Kidney tubule cell (primary cell): ENCODE measurements at regions not wholly inside any gene's neighbourhood (a gene's known extent, or its start where the extent isn't known, plus 50 kb on each side); places are given as distances from the start of the nearest gene placed in this dataset.
"Not testable (repeated sequence)": the region's sequence is repeated elsewhere in the genome, so short reads cannot be mapped to it uniquely, and the experiment has no call there.

Source experiments
- DNase-seq: peaks from one replicate; pipeline ENCODE4 v3.0.0-alpha.2; 2018; ENCODE audit warnings: low spot score

DNA sequence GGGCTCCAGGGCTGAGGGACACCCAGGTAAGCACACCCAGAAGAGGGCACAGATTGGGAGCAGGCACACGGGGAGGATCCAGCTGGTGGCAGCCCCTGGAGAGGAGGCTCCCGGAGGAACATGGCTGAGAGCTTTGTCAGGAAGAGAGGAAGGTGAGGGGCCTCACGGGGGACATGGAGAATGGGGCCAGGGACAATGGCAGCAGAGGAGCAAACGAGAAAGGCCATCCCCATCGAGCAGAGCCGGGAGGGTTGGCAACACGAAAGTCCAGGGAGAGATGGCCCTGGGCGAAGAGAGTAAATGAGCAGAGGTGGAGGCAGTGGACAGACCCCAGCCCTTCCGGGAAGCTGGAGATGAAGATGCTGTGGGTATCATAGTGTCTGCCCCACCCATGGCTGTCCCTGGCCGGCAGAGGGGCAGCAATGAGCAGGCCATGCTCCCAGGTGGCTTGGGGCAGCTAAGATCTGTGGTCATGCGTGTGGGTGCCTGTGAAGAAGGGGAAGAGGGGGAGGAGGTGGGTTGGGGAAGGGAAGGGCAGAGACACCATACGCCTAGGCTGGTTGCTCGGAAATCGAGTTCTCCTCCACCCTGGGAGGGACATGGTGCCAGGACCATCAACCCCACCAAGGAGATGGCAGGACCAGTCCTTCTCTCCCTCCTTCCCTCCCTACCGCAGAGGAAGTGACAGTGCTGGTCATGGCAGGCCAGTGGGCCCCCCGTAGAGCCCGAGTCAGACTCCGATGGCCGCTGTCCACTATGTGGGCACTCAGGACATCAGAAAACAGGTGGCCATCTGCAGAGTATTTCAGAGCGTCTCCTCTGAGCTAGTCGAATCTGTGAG, 191.7 kb downstream of the NDUFA10 start:
- no peak for DNase-seq

DNA sequence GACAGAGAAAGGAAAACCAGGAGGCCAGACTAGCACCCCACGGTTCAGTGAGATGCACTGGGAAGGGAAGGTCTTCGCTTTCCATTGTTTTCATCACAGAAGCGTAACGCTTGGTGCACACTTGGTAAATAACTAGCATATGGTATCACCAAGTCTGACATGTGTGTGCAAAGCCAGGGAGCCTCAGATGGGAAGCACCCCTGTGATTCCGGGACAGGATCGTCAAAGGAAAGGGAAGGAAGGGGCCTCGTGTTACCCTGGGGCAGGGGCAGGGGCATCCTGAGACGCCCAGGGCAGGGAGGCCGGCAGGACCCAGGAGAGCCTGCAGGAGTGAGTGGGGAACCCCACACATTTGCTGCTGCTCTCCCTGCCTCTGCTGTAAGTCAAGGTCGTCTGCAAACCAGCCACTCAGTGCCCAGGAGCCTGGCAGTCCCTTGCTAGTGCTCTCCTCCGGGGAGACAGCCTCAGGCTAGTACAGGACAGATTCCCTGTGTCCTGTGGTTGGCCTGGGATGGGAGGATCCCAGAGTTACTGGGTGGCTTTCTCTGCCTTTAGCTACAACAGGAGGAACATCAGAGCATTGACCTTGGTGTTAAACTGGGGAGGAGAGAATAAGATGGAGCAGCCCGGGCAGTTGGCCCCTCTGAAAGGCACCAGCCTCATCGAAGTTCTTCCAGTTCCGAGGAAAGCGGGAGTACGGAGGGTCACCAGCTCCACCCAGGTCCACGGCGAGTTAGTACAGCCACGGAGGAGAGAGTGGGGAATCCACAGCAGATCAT, 192.5 kb downstream of the NDUFA10 start:
- DNase-seq = no peak

DNA sequence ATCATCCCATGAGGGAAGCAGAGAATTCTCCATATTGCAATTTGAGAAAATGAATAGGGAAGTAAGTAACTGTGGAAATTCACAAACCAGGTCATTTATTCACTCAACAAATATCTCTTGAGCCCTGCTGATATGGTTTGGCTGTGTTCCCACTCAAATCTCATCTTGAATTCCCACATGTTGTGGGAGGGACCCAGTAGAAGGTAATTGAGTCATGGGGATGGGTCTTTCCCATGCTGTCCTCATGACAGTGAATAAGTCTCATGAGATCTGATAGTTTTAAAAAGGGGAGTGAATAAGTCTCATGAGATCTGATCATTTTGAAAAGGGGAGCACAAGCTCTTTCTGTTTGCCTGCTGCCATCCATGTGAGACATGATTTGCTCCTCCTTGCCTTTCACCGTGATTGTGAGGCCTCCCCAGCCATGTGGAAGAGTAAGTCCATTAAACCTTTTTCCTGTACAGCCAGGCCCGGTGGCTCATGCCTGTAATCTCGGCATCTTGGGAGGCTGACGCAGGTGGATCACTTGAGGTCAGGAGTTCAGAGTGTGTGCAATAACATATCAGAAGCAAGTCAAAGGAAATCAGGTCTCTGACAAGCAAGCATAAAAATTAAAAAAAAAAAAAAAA, 193.2 kb downstream of the NDUFA10 start:
- DNase-seq = no peak

DNA sequence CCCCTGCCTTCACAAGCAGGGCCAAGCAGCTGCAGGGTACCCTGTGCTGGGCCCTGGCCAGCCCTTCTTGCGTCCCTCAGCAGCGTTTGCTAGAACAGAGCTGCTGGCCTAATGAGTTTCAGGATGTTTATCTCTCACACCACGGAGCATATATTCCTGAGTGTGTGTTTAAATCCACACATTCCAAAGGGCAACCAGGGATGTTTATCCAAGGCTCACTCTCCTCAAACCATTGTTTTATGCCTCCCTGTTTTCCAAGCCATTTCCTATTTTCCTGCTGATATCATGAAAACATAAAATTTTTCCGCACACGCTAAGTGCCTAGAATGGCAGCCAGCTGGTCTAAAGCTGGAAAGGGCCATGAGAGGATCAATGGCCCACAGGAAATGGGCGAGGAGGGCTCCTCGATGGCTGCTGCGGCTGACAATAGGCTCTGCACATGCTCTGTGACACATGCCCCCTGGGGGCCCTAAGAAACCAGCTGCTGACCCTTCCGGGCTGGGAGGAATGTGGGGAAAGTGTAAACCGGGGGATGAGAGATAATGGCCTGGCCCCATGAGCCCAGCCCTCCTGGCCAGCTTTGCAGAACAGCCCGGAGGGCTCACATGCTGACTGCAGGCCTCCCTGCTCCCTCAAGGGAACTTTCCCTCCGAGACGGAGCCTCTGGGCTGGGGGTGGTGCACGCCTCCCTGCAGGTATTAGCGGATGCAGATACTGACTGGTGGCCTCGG, 194.0 kb downstream of the NDUFA10 start:
- DNase-seq = no peak

DNA sequence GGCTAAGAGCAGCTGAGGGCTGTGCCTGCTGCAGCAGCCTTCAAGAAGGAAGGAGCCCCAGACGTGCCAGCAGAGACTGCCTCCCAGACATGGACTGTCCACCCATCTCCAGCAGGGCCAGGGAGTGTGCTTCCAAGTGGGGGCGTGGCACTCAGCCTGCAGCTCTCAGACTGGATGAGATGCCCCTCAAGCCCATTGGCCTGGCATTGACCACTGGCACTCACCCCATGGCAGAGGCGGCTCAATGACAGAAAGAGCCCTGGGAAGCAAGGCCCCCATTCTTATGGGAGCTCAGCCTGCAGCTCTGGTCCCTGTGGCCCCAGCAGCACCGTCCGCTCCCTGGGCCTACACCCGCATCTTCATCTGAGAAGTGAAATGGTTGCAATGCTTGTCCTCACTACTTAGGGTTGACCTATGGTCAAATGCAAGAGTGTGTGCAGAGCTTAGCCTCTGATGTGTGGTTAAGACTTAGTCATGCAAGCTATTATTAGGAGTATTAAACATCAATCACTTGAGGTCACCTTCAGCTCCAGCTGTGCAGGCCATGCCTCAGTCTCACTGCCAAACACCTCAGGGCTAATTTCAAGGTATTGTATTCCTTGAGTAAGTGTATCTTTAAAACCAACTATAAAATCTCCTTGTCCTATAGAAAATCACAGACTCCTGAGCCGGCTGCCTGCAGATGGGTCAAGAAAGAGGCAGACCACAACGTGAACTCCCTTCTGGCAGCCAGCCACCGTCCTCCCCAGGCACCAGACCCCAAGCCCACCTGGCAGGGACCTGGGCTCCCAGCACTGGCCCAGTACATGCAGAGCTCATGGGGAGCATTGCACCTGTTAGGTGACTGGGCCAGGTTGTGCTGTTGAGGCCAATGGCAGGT, 194.8 kb downstream of the NDUFA10 start:
- DNase-seq = peak; percentile 6

DNA sequence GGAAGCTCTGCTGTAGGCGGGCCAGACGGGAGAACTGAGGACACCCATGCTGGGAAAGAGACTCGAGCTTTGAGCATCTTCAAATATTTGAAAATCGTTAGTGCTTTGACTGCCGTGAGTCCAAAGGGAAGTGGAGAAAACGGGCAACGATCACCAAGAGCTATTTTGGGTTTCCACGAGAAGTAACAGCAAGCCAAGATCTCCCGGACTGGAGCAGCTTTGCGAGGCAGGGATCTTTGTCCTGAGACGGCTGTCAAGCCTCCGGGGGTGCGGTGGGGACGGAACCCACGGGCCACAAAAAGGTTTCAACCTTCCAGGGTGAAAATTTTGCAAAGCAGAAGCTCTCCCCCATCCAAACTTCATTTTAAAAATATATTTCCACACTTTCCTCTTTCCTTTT, 195.8 kb downstream of the NDUFA10 start:
- DNase-seq = no peak

DNA sequence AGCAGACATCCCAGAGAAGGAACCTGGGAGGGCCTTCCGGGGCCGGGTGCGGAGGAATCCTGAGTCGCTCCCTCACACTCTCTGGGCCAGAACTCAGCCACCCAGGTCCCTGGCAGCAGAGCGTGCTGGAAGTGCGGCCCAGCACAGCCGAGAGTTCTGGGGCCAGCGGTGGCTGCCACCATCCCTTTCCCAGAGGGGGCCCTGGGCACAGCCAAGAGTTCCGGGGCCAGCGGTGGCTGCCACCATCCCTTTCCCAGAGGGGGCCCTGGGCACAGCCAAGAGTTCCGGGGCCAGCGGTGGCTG, 196.2 kb downstream of the NDUFA10 start:
- not testable (repeated sequence) for DNase-seq

DNA sequence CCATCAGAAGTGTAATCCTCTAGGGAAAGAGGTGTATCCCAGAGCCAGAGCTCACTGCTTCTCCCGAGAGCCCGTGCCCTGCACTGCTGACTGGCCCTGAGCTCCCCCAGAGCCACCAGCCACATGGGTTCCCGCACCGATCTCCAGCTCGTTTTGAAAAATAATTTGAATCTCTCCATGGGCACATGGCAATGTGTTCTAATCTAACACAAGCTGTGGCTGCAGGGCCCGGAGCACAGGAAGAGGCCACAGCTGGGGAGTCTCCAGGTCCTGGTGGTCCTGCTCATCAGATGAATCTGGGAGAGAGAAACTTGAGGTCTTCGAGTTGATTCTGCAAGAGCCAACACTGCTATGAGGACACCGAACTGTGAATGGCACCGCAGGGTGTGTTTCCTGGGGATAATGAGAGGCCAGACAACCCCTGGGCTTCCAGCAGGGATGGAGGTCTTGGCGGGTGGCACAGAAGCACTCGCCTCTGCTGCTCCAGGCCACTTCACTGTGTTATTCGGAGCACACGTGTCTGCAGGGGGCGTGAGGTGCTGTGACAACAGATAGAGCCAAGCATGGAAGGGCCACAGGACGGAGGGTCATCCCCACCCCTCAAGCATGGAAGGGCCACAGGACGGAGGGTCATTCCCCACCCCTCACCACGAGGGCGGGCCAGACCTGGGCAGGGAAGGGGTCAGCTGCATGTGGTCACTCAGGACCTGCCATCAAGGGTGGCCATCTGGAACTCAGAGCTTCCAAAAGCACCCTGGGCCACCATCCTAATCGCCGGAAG, 196.8 kb downstream of the NDUFA10 start:
- no peak for DNase-seq

DNA sequence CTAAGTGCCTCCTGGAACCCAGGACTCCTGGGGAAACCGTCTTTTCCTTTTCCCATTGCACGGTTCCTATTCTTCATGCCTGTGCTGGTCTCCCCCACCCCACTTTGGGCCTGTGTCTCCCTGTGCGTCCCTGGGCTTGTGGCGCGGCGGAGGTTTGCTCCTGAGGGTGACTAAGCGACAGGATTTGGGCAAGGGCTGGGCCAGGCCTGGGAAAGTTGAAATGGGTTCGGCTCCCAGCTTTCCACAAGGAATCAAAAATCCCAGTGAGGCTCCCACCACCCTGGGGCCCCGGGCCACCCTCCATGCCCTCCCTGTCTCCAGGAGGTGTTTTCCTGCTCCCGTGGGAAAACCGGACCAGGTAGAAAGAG, 197.6 kb downstream of the NDUFA10 start:
- DNase-seq = no peak

DNA sequence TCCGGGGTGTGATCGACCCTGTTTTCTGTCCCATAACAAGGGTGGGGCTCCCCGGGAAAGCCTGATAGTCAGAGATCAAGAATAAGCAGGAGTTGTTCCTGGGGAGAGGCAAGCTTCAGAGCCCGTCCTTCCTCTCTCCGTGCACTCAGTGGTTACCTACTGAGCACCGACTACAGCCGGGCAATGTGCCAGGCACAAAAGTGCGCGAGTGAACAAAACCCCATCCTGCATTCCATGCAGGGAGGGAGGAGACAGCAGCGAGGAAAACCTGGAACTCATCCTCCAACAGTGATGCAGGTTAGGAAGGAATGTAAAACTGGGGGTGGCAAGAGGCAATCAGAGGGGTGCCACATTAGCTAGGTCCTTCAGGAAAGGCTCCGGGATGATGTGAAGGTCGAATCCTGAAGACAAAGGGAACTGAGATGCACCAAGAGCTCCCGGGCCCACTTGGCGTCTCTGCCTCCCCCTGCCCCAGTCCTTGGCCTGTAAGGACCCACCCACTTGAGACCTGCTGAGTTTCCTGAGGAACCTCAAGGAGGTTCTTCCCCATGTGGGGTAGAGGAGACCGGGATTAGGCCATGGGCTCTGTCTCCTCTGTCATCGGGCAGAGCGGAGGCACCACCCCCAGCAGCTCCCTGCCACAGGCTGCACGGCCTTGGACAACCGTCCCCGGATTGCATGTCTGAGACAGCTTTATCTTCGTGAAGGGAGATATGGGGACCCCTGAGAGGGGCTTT, 198.2 kb downstream of the NDUFA10 start:
- no peak for DNase-seq

DNA sequence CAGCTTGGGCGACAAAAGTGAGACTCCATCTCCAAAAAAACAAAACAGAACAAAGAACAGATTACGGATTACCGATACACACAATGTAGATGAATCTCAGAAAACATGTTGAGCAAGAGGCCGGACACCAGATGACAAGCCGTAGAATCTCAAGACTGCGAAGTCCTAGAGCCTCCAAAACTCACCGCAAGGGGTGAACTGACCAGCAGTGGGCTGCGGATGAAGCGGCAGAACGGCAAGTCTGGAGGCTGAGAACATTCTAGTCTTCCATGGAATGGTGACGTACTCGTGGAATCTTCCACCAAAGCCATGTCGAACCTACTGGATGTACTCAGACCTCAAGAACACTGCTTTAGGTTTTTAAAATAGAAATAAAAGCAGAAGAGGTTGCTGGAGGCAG, 198.8 kb downstream of the NDUFA10 start:
- no peak for DNase-seq

DNA sequence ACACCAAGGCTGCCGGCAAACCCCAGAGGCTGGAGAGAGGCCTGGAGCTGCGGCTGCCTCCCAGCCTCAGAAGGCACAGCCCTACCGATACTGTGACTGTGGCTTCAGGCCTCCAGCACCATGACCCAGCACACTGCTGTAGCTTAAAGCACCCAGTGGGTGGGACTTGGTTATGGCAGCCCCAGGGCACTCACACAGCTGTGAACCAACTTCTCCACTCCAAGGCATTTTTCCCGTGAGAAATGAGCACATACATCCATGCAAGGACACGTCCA, 199.5 kb downstream of the NDUFA10 start:
- DNase-seq = no peak

DNA sequence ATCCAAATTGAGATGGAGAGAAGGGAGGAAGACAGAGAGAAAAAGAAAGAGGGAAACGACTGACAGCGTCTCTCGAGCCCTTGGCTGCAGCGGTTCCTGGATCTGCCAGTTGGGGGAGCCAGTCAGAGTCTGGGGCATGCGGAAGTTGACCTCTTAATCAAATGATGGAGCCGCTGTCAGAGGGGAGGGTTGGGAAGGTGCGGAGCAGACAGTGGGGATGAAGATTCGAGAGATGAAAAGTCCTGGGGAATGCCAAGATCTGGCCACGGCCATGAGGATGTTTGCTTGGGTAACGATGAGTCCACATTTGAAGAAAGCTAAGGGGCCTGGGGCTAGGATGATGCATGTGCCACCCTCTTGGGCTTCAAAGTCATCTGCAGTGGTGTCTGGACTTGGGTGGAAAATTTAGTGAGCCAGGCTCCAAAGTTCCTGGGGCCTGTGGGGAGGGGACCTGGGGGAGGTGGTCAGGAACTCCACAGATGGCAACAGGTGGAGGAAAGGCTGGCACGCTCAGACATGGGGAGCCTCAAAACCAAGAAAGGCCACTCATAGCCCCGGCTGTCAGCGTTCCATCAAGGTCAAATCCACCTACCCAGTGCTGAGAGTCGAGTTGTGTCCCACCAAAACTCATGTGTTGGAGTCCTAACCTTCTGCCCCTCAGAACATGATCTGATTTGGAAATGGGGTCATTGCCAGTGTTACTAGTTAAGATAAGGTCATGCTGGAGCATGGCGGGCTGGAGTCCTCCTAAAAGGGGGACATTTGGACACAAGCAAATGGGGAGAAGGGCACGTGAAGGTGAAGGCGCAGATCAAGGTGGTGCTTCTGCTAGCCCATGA, 200.1 kb downstream of the NDUFA10 start:
- DNase-seq = no peak

DNA sequence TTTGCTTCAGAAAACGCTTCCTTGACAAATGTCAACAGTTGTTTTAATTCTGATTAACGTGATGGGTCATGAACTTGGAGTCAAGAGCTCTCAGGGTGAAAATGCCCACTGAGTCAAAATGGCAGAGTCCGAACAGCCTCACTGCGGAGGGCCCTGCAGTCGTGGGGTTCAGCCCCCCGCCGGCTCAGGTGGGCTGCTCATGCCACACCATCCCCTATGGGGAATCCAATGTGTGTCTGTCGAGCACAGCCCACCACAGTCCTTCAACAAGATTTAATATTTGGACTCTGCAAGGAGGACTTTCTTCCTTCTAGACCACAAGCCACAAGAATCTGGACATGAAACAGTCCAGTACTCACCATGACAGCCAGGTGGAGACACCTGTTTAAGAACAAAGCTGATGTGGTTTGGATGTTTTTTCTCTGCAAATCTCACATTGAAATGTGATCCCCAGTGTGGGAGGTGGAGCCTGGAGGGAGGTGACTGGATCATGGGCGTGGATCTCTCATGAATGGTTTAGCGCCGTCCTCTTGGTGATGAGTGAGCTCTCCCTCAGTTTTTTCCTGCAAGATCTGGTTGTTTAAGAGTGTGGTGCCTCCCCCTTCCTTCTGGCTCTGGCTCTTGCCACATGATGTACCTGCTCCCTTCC, 201.0 kb downstream of the NDUFA10 start:
- peak; percentile 75 for DNase-seq

DNA sequence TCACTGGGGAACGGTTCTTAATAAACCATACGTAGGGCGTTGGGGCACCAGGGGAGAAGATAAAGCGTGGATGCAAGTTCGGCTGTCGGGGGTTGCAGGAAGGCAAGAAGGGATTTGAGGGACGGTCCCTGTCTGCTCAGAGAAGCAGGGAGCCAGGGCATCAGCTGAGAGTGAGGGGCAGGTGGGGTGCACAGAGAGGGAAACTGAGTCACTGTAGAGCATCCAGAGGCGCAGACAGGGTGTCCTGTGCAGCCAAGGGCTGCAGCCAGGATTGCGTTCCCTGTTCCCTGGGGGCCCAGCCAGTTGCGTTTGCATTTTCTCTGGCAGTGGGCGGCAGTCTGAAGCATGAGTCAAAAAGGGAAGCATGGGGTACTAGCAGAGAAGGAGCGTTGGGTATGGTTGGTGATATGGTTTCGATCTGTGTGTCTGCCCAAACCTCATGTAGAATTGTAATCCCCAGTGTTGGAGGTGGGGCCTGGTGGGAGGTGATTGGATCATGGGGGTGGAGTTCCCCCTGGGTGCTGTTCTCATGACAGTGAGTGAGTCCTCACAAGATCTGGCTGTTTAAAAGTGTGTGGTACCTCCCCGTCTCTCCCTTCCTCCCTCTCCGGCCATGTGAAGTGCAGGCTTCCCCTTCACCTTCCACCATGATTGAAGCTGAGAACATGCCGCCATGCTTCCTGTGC, 202.9 kb downstream of the NDUFA10 start:
- no peak for DNase-seq

DNA sequence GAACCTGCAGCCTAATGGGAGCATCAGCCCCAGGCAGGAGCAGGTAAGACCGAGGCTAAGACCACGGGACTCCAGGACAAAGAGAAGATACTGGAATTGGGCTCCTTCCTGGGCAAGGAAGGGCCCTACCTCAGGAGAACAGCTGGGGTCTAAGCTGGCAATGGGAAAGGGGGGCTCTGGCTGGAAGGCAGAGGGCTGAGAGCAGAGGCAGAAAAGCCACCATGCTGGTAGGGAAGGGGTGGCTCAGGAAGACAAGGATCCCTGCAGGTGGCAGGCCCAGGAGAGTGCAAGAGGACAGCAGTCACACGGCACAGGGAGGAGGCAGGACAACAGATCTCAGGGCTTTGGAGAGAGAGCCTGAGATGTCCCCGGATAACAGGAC, 203.5 kb downstream of the NDUFA10 start:
- DNase-seq = no peak

DNA sequence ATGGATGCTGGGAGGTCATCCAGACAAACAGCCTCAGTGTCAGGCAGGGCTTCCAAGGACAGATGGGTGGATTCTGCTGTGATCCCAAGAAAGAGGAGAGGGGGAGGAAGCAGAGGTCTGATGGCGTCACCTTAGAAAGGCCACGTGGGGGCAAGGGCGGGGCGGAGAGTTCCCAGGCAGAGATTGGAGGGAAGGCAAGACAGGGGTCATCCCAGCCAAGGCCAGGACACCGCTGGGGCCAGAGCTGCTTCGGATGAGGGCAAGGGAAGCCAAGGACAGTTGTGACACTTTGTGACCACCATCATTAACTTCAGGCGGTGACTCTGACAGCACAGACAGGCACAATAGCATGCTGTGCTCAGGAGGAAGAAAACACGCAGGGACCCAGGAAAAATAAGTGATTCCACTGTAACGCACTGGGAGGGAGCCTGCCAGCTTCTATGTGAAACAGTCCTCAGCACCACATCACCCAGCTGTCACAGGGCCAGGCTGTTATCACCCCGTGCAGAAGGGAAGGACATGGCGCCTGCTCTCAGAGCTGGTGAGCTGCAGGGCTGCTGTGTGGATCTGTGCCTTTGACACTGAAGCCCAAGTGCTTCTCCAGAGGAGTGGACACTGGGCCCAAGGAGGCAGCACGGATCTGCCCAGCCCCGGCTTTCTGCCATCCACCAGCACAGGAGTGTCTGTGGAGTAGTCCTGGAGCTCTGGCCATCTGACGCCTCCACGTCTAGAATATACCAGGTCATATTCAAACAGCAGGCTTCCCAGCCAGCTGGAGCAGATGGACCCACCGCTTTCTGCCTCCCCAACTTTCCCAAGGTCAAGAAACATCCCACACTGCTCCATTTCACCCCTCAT, 204.1 kb downstream of the NDUFA10 start:
- DNase-seq = no peak
